ENCODE measurements at regions not wholly inside any gene's neighbourhood (a gene's known extent, or its start where the extent isn't known, plus 50 kb on each side); places are given as distances from the start of the nearest gene placed in this dataset.

DNA sequence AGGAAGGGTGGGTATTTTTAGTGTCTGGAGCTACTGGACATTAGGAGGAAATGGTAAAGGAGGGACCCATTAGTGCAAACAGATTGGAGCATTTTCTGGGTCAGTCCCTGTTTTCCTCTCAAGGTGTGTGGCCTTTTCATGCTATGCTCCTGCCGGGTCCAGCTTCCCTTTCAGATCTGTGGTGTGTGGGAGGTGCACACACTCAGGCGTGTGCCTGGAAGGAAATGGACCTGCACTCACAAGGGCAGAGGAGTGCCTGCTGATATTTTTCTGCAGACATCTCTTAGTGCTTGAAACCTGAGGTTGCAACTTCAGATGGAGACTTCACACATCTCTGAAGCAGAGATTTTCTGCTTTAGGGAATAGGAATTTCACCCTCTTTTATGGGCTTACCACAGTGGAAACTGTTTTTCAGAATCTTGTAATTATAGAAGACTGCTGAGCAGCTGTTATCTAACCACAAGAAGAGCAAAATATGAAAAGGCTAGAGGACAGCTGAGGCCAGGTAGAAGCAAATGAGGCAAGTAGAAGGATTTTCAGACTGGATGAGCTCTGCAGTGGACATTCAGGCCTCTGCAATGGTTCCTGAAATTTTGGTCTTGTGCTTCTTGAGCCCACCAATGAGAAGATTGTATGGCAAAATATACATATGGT, 764.3 kb downstream of the QKI start:
- TF ChIP-seq, protein P1, sequence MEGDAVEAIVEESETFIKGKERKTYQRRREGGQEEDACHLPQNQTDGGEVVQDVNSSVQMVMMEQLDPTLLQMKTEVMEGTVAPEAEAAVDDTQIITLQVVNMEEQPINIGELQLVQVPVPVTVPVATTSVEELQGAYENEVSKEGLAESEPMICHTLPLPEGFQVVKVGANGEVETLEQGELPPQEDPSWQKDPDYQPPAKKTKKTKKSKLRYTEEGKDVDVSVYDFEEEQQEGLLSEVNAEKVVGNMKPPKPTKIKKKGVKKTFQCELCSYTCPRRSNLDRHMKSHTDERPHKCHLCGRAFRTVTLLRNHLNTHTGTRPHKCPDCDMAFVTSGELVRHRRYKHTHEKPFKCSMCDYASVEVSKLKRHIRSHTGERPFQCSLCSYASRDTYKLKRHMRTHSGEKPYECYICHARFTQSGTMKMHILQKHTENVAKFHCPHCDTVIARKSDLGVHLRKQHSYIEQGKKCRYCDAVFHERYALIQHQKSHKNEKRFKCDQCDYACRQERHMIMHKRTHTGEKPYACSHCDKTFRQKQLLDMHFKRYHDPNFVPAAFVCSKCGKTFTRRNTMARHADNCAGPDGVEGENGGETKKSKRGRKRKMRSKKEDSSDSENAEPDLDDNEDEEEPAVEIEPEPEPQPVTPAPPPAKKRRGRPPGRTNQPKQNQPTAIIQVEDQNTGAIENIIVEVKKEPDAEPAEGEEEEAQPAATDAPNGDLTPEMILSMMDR (IDR thresholded peaks at IDR 0.05), result no peak
- TF ChIP-seq POLR2A (IDR thresholded peaks at IDR 0.05) (no peak), EP300 (IDR thresholded peaks at IDR 0.05) (no peak)
